ENCODE measurements at regions not wholly inside any gene's neighbourhood (a gene's known extent, or its start where the extent isn't known, plus 50 kb on each side); places are given as distances from the start of the nearest gene placed in this dataset.

DNA sequence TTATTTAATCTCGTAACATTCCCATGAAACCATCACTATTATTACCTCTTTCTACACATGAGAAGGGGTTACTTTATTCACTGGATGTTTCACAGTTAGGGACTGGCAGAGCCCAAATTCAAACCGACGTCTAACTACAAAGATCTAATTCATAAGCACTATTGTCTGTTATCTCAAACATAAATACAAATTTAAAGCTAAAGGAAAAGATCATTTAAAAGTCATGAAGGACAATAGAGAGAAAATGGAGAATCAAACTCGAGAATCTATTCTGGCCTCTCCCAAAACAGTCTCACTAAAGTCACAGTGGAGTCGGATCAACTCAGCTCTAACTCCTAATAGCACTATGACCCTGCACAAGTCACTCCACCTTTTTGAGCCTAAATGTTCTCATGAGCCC, 287.7 kb downstream of the ZIC4 start:
- Mint-ChIP-seq H3K9me3 (peaks cover 10% of the 10 kb centered on the region; the same call in 1 of the 2 replicates), H3K36me3 (no peaks in the 10 kb centered on the region), H3K27ac (no peak overlapping the region), H3K27me3 (ENCODE audit: low read depth) (no peaks in the 10 kb centered on the region), H3K4me1 (no peaks in the 10 kb centered on the region), H3K4me3 (no peak overlapping the region)
- ChIA-PET CTCF (interaction anchor here (0.5 kb wide), 1 partner anchor 38 kb away, joined by 4 read pairs; no protein-coding TSS in a partner anchor), POLR2A (no interaction called here)
- DNase-seq (ENCODE audit: low spot score) (no peak), ATAC-seq (no peak)
- TF ChIP-seq, protein P1, sequence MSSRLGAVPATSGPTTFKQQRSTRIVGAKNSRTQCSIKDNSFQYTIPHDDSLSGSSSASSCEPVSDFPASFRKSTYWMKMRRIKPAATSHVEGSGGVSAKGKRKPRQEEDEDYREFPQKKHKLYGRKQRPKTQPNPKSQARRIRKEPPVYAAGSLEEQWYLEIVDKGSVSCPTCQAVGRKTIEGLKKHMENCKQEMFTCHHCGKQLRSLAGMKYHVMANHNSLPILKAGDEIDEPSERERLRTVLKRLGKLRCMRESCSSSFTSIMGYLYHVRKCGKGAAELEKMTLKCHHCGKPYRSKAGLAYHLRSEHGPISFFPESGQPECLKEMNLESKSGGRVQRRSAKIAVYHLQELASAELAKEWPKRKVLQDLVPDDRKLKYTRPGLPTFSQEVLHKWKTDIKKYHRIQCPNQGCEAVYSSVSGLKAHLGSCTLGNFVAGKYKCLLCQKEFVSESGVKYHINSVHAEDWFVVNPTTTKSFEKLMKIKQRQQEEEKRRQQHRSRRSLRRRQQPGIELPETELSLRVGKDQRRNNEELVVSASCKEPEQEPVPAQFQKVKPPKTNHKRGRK (CRISPR knock-in tag; IDR thresholded peaks at IDR 0.05; ENCODE audit: borderline replicate concordance), result no peak
- TF ChIP-seq, protein P2, sequence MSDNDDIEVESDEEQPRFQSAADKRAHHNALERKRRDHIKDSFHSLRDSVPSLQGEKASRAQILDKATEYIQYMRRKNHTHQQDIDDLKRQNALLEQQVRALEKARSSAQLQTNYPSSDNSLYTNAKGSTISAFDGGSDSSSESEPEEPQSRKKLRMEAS (CRISPR knock-in tag; IDR thresholded peaks at IDR 0.05), result no peak
- TF ChIP-seq JUN (CRISPR knock-in tag; IDR thresholded peaks at IDR 0.05), result no peak
- TF ChIP-seq, protein P3, sequence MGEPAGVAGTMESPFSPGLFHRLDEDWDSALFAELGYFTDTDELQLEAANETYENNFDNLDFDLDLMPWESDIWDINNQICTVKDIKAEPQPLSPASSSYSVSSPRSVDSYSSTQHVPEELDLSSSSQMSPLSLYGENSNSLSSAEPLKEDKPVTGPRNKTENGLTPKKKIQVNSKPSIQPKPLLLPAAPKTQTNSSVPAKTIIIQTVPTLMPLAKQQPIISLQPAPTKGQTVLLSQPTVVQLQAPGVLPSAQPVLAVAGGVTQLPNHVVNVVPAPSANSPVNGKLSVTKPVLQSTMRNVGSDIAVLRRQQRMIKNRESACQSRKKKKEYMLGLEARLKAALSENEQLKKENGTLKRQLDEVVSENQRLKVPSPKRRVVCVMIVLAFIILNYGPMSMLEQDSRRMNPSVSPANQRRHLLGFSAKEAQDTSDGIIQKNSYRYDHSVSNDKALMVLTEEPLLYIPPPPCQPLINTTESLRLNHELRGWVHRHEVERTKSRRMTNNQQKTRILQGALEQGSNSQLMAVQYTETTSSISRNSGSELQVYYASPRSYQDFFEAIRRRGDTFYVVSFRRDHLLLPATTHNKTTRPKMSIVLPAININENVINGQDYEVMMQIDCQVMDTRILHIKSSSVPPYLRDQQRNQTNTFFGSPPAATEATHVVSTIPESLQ (CRISPR knock-in tag; IDR thresholded peaks at IDR 0.05), result no peak
- no peak for TF ChIP-seq ATF1 (CRISPR knock-in tag; IDR thresholded peaks at IDR 0.05)
- no peak for TF ChIP-seq FOXP1 (CRISPR knock-in tag; IDR thresholded peaks at IDR 0.05; ENCODE audit: borderline replicate concordance)
- TF ChIP-seq, protein P4, sequence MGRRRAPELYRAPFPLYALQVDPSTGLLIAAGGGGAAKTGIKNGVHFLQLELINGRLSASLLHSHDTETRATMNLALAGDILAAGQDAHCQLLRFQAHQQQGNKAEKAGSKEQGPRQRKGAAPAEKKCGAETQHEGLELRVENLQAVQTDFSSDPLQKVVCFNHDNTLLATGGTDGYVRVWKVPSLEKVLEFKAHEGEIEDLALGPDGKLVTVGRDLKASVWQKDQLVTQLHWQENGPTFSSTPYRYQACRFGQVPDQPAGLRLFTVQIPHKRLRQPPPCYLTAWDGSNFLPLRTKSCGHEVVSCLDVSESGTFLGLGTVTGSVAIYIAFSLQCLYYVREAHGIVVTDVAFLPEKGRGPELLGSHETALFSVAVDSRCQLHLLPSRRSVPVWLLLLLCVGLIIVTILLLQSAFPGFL (CRISPR knock-in tag; IDR thresholded peaks at IDR 0.05; ENCODE audit: borderline replicate concordance), result no peak
- TF ChIP-seq, protein P5, sequence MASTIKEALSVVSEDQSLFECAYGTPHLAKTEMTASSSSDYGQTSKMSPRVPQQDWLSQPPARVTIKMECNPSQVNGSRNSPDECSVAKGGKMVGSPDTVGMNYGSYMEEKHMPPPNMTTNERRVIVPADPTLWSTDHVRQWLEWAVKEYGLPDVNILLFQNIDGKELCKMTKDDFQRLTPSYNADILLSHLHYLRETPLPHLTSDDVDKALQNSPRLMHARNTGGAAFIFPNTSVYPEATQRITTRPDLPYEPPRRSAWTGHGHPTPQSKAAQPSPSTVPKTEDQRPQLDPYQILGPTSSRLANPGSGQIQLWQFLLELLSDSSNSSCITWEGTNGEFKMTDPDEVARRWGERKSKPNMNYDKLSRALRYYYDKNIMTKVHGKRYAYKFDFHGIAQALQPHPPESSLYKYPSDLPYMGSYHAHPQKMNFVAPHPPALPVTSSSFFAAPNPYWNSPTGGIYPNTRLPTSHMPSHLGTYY (CRISPR knock-in tag; IDR thresholded peaks at IDR 0.05), result no peak
- TF ChIP-seq NFYB (CRISPR knock-in tag; conservative IDR thresholded peaks at IDR 0.05; ENCODE audit: low read depth), result no peak
- no peak for TF ChIP-seq ZNF219 (CRISPR knock-in tag; IDR thresholded peaks at IDR 0.05; ENCODE audit: borderline replicate concordance)
- TF ChIP-seq, protein P6, sequence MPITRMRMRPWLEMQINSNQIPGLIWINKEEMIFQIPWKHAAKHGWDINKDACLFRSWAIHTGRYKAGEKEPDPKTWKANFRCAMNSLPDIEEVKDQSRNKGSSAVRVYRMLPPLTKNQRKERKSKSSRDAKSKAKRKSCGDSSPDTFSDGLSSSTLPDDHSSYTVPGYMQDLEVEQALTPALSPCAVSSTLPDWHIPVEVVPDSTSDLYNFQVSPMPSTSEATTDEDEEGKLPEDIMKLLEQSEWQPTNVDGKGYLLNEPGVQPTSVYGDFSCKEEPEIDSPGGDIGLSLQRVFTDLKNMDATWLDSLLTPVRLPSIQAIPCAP (CRISPR knock-in tag; IDR thresholded peaks at IDR 0.05), result no peak
- TF ChIP-seq, protein P7, sequence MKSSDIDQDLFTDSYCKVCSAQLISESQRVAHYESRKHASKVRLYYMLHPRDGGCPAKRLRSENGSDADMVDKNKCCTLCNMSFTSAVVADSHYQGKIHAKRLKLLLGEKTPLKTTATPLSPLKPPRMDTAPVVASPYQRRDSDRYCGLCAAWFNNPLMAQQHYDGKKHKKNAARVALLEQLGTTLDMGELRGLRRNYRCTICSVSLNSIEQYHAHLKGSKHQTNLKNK (CRISPR knock-in tag; IDR thresholded peaks at IDR 0.05), result no peak
- no peak for TF ChIP-seq TEAD4 (CRISPR knock-in tag; IDR thresholded peaks at IDR 0.05)

DNA sequence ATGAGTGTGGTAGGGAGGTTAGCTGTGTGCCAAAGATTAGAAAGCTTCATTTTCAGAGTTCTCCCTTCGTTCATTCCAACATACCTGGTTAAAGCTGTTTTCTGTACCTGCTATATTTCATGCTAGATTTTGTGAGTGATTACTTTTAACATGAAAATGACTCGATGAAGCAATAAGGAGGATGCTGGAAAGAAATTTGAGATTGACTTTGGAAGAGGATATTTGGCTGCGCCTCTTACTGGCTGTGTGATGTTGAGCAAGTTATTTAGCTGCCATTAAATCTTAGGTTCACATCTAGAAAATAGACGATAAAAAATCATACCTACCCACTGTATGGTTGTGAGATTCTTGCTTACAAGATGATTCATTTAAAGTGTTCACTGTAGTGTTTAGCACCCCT, 288.7 kb downstream of the ZIC4 start:
- TF ChIP-seq GTF2I (CRISPR knock-in tag; conservative IDR thresholded peaks at IDR 0.05) (no peak), RORB (CRISPR knock-in tag; IDR thresholded peaks at IDR 0.05) (no peak), NFYB (CRISPR knock-in tag; conservative IDR thresholded peaks at IDR 0.05; ENCODE audit: low read depth) (no peak)
- TF ChIP-seq, protein P2 (CRISPR knock-in tag; IDR thresholded peaks at IDR 0.05), result no peak
- TF ChIP-seq, protein P8, sequence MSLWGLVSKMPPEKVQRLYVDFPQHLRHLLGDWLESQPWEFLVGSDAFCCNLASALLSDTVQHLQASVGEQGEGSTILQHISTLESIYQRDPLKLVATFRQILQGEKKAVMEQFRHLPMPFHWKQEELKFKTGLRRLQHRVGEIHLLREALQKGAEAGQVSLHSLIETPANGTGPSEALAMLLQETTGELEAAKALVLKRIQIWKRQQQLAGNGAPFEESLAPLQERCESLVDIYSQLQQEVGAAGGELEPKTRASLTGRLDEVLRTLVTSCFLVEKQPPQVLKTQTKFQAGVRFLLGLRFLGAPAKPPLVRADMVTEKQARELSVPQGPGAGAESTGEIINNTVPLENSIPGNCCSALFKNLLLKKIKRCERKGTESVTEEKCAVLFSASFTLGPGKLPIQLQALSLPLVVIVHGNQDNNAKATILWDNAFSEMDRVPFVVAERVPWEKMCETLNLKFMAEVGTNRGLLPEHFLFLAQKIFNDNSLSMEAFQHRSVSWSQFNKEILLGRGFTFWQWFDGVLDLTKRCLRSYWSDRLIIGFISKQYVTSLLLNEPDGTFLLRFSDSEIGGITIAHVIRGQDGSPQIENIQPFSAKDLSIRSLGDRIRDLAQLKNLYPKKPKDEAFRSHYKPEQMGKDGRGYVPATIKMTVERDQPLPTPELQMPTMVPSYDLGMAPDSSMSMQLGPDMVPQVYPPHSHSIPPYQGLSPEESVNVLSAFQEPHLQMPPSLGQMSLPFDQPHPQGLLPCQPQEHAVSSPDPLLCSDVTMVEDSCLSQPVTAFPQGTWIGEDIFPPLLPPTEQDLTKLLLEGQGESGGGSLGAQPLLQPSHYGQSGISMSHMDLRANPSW (CRISPR knock-in tag; conservative IDR thresholded peaks at IDR 0.05; ENCODE audit: low read depth), result no peak
- H3K27me3 Mint-ChIP-seq (ENCODE audit: low read depth), result no peaks in the 10 kb centered on the region
- ChIA-PET CTCF (no interaction called here), POLR2A (no interaction called here)
- no peak overlapping the region for H3K27ac Mint-ChIP-seq
- H3K4me1 Mint-ChIP-seq, result no peaks in the 10 kb centered on the region
- no peak overlapping the region for H3K4me3 Mint-ChIP-seq
- peaks cover 10% of the 10 kb centered on the region; the same call in 1 of the 2 replicates for H3K9me3 Mint-ChIP-seq
- no peak for ATAC-seq
- no peak for DNase-seq (ENCODE audit: low spot score)
- H3K36me3 Mint-ChIP-seq, result no peaks in the 10 kb centered on the region

All from WTC11 (cell line).